ENCODE measurements at regions not wholly inside any gene's neighbourhood (a gene's known extent, or its start where the extent isn't known, plus 50 kb on each side); places are given as distances from the start of the nearest gene placed in this dataset.

DNA sequence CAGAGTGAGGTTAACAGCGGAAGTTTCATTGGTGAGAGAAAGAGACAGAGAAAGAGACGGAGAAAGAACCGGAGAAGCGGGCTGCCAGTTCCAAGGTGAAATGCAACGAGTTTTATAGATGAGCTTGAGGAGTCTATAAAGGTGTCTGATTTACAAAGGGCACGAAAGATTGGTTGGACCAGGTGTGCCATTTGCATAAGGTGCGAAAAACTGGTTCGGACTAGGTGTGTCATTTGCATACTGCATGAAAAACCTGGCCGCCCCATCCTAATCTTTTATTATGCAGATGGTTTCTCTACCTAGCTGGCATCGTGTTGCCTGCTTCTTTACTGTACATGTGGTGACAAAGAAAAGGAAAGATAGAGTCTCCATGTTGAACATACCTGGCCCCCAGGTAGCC lies 253.8 kb upstream of the IGF1R start:
- no peak for ATAC-seq
- TF ChIP-seq CSDC2 (CRISPR knock-in tag; IDR thresholded peaks at IDR 0.05) (no peak), ESRRG (CRISPR knock-in tag; IDR thresholded peaks at IDR 0.05) (no peak), BACH2 (CRISPR knock-in tag; IDR thresholded peaks at IDR 0.05; ENCODE audit: borderline replicate concordance) (no peak), PPARA (CRISPR knock-in tag; IDR thresholded peaks at IDR 0.05; ENCODE audit: borderline replicate concordance) (no peak), ISL1 (CRISPR knock-in tag; IDR thresholded peaks at IDR 0.05) (no peak), GLIS3 (CRISPR knock-in tag; IDR thresholded peaks at IDR 0.05) (no peak), TCF4 (CRISPR knock-in tag; IDR thresholded peaks at IDR 0.05; ENCODE audit: borderline replicate concordance) (no peak)
- TF ChIP-seq, protein P1, sequence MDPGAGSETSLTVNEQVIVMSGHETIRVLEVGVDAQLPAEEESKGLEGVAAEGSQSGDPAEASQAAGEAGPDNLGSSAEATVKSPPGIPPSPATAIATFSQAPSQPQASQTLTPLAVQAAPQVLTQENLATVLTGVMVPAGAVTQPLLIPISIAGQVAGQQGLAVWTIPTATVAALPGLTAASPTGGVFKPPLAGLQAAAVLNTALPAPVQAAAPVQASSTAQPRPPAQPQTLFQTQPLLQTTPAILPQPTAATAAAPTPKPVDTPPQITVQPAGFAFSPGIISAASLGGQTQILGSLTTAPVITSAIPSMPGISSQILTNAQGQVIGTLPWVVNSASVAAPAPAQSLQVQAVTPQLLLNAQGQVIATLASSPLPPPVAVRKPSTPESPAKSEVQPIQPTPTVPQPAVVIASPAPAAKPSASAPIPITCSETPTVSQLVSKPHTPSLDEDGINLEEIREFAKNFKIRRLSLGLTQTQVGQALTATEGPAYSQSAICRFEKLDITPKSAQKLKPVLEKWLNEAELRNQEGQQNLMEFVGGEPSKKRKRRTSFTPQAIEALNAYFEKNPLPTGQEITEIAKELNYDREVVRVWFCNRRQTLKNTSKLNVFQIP (CRISPR knock-in tag; IDR thresholded peaks at IDR 0.05; ENCODE audit: borderline replicate concordance, low read depth) = no peak
- TF ChIP-seq, protein P2, sequence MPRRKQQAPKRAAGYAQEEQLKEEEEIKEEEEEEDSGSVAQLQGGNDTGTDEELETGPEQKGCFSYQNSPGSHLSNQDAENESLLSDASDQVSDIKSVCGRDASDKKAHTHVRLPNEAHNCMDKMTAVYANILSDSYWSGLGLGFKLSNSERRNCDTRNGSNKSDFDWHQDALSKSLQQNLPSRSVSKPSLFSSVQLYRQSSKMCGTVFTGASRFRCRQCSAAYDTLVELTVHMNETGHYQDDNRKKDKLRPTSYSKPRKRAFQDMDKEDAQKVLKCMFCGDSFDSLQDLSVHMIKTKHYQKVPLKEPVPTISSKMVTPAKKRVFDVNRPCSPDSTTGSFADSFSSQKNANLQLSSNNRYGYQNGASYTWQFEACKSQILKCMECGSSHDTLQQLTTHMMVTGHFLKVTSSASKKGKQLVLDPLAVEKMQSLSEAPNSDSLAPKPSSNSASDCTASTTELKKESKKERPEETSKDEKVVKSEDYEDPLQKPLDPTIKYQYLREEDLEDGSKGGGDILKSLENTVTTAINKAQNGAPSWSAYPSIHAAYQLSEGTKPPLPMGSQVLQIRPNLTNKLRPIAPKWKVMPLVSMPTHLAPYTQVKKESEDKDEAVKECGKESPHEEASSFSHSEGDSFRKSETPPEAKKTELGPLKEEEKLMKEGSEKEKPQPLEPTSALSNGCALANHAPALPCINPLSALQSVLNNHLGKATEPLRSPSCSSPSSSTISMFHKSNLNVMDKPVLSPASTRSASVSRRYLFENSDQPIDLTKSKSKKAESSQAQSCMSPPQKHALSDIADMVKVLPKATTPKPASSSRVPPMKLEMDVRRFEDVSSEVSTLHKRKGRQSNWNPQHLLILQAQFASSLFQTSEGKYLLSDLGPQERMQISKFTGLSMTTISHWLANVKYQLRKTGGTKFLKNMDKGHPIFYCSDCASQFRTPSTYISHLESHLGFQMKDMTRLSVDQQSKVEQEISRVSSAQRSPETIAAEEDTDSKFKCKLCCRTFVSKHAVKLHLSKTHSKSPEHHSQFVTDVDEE (CRISPR knock-in tag; IDR thresholded peaks at IDR 0.05) = no peak

DNA sequence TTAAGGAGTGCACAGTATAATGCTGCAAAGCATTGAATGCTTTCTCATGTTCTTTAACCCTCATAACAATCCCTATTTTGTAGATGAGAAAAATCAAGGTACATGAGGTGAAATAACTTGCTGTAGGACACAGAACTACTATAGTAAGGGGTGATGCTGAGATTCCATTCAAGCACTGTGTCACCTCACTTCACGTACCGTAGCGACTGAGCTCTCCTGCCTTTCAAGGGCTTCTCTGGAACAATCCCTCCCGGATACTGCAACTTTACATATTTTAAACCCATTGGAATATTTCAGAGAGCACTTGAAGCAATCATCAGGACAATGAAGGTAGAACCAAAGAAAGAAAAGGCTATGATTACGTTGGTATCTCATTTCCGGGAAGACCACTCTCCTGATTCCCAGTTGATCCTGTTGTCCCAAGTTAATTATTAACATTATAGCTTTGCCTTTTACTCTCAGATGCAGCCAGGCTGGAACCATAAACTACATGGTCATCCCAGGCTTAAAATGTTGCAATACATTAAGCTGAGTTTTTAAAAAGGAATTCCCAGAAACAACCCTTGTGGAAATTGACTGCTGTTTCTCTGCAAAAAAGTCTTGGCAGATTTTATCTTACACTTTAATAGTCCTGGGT lies 252.2 kb upstream of the IGF1R start:
- TF ChIP-seq ISL1 (CRISPR knock-in tag; IDR thresholded peaks at IDR 0.05) (no peak), ZFP30 (CRISPR knock-in tag; IDR thresholded peaks at IDR 0.05) (no peak), ZFP3 (CRISPR knock-in tag; IDR thresholded peaks at IDR 0.05) (no peak), ZNF70 (CRISPR knock-in tag; IDR thresholded peaks at IDR 0.05) (no peak), ARNTL (CRISPR knock-in tag; IDR thresholded peaks at IDR 0.05; ENCODE audit: borderline replicate concordance, low read depth) (no peak), ZC3H10 (CRISPR knock-in tag; IDR thresholded peaks at IDR 0.05) (no peak), TCF4 (CRISPR knock-in tag; IDR thresholded peaks at IDR 0.05; ENCODE audit: borderline replicate concordance) (no peak), TOX (CRISPR knock-in tag; IDR thresholded peaks at IDR 0.05; ENCODE audit: borderline replicate concordance) (no peak), ZNF565 (CRISPR knock-in tag; conservative IDR thresholded peaks at IDR 0.05; ENCODE audit: low read depth) (no peak), BACH2 (CRISPR knock-in tag; IDR thresholded peaks at IDR 0.05; ENCODE audit: borderline replicate concordance) (no peak), ZNF8 (CRISPR knock-in tag; IDR thresholded peaks at IDR 0.05) (no peak)
- TF ChIP-seq, protein P3, sequence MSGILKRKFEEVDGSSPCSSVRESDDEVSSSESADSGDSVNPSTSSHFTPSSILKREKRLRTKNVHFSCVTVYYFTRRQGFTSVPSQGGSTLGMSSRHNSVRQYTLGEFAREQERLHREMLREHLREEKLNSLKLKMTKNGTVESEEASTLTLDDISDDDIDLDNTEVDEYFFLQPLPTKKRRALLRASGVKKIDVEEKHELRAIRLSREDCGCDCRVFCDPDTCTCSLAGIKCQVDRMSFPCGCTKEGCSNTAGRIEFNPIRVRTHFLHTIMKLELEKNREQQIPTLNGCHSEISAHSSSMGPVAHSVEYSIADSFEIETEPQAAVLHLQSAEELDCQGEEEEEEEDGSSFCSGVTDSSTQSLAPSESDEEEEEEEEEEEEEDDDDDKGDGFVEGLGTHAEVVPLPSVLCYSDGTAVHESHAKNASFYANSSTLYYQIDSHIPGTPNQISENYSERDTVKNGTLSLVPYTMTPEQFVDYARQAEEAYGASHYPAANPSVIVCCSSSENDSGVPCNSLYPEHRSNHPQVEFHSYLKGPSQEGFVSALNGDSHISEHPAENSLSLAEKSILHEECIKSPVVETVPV (CRISPR knock-in tag; IDR thresholded peaks at IDR 0.05) = no peak
- TF ChIP-seq, protein P1 (CRISPR knock-in tag; IDR thresholded peaks at IDR 0.05; ENCODE audit: borderline replicate concordance, low read depth) = no peak
- TF ChIP-seq, protein P2 (CRISPR knock-in tag; IDR thresholded peaks at IDR 0.05) = no peak
- TF ChIP-seq, protein P4, sequence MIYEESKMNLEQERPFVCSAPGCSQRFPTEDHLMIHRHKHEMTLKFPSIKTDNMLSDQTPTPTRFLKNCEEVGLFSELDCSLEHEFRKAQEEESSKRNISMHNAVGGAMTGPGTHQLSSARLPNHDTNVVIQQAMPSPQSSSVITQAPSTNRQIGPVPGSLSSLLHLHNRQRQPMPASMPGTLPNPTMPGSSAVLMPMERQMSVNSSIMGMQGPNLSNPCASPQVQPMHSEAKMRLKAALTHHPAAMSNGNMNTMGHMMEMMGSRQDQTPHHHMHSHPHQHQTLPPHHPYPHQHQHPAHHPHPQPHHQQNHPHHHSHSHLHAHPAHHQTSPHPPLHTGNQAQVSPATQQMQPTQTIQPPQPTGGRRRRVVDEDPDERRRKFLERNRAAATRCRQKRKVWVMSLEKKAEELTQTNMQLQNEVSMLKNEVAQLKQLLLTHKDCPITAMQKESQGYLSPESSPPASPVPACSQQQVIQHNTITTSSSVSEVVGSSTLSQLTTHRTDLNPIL (CRISPR knock-in tag; IDR thresholded peaks at IDR 0.05; ENCODE audit: low read depth) = no peak
- TF ChIP-seq, protein P5, sequence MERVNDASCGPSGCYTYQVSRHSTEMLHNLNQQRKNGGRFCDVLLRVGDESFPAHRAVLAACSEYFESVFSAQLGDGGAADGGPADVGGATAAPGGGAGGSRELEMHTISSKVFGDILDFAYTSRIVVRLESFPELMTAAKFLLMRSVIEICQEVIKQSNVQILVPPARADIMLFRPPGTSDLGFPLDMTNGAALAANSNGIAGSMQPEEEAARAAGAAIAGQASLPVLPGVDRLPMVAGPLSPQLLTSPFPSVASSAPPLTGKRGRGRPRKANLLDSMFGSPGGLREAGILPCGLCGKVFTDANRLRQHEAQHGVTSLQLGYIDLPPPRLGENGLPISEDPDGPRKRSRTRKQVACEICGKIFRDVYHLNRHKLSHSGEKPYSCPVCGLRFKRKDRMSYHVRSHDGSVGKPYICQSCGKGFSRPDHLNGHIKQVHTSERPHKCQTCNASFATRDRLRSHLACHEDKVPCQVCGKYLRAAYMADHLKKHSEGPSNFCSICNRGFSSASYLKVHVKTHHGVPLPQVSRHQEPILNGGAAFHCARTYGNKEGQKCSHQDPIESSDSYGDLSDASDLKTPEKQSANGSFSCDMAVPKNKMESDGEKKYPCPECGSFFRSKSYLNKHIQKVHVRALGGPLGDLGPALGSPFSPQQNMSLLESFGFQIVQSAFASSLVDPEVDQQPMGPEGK (CRISPR knock-in tag; IDR thresholded peaks at IDR 0.05; ENCODE audit: borderline replicate concordance) = no peak
- ATAC-seq = no peak
